ENCODE measurements at regions not wholly inside any gene's neighbourhood (a gene's known extent, or its start where the extent isn't known, plus 50 kb on each side); places are given as distances from the start of the nearest gene placed in this dataset.

DNA sequence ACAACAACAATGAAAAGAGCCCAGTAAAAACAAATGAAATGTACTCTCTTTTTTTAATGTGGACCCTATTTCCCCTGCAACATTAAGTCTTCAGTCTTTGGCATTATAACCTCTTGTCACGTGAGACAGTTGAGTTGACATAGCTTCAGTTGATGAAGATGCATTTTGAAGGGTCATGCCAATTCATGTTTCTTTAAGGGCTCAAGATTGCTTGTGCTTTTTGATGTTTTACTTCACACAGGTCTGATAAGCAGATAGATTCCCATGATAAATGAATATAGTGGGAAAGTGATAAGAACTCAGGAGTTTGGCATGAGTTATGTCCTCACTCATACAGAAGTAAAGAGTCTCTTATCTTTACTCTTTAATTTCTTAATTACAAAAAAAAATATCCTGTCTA lies 229.4 kb downstream of the SNCAIP start:
- TF ChIP-seq CTCF (IDR thresholded peaks at IDR 0.05; ENCODE audit: unreplicated experiment): no peak
- BruUV-seq (replicated peaks): no TSS peak
- H3K27ac Mint-ChIP-seq (ENCODE audit: unreplicated experiment): no peak overlapping the region
- H3K4me1 Mint-ChIP-seq (ENCODE audit: low read depth, unreplicated experiment): no peaks in the 10 kb centered on the region
- H3K4me3 Mint-ChIP-seq (ENCODE audit: low read depth, unreplicated experiment): no peak overlapping the region
- intact Hi-C loops (cut with micrococcal nuclease; ENCODE audit: unreplicated experiment): no loop called here
- CTCF ChIA-PET: no interaction called here
- H3K27me3 Mint-ChIP-seq (ENCODE audit: unreplicated experiment): peaks cover 33% of the 10 kb centered on the region
- no peaks in the 10 kb centered on the region for H3K36me3 Mint-ChIP-seq (ENCODE audit: insufficient read depth, unreplicated experiment)
- DNase-seq: no peak
- H3K9me3 Mint-ChIP-seq (ENCODE audit: low read depth, unreplicated experiment): peaks cover 2% of the 10 kb centered on the region

DNA sequence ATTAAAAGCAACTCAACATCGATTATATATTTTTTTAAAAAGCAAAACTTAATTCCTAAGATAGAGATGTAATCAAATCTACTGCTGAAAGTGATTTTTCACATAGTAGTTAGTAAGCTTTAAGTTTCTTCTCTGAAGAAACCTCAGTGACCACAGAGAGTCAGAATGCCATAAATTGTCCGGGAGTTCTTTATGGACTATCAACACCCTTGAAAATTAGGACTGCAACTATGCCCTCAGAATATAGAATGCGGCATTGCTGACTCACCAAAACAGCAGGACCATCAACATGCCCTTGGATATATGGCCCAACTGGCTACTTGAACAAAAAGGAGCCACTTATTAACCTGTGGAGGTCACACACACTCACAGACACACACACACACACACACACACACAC lies 228.9 kb upstream of the SNX2 start:
- CTCF ChIA-PET: no interaction called here
- intact Hi-C loops (cut with micrococcal nuclease; ENCODE audit: unreplicated experiment): no loop called here
- no peaks in the 10 kb centered on the region for H3K9me3 Mint-ChIP-seq (ENCODE audit: low read depth, unreplicated experiment)
- no peak overlapping the region for H3K4me3 Mint-ChIP-seq (ENCODE audit: low read depth, unreplicated experiment)
- BruUV-seq (replicated peaks): no TSS peak
- H3K36me3 Mint-ChIP-seq (ENCODE audit: insufficient read depth, unreplicated experiment): no peaks in the 10 kb centered on the region
- DNase-seq: no peak
- H3K4me1 Mint-ChIP-seq (ENCODE audit: low read depth, unreplicated experiment): no peaks in the 10 kb centered on the region
- no peak for TF ChIP-seq CTCF (IDR thresholded peaks at IDR 0.05; ENCODE audit: unreplicated experiment)
- no peak overlapping the region for H3K27ac Mint-ChIP-seq (ENCODE audit: unreplicated experiment)
- peaks cover 12% of the 10 kb centered on the region for H3K27me3 Mint-ChIP-seq (ENCODE audit: unreplicated experiment)

- H3K9me3 Mint-ChIP-seq (ENCODE audit: low read depth, unreplicated experiment): no peaks in the 10 kb centered on the region
- no TSS peak for BruUV-seq (replicated peaks)
- no peaks in the 10 kb centered on the region for H3K4me1 Mint-ChIP-seq (ENCODE audit: low read depth, unreplicated experiment)
- peaks cover 3% of the 10 kb centered on the region for H3K27me3 Mint-ChIP-seq (ENCODE audit: unreplicated experiment)
- TF ChIP-seq CTCF (IDR thresholded peaks at IDR 0.05; ENCODE audit: unreplicated experiment): no peak
- H3K36me3 Mint-ChIP-seq (ENCODE audit: insufficient read depth, unreplicated experiment): no peaks in the 10 kb centered on the region
- intact Hi-C loops (cut with micrococcal nuclease; ENCODE audit: unreplicated experiment): no loop called here
- no peak overlapping the region for H3K27ac Mint-ChIP-seq (ENCODE audit: unreplicated experiment)
- CTCF ChIA-PET: no interaction called here
- H3K4me3 Mint-ChIP-seq (ENCODE audit: low read depth, unreplicated experiment): no peak overlapping the region
- DNase-seq: no peak
Measured at GRCh38 chr5:122547219-122547618, 227.7 kb upstream of the SNX2 start.

DNA sequence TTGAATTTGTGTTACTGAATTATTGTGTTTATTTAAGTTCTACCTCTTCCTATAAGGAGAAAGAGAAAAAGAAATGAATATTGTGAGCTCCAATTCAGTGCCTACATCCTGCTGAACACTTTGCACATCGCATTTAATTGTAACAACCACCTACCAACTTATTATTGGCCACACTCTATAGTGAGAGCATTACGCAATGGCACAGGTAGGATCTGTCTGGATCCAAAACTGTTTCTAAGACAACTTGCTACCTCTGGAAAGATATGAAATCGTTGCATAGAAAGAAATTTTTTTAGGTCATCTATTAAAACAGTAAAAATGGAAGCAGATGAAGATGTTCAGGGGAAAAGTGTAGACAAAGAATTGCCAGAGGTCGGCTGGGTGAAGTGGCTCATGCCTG lies 227.2 kb upstream of the SNX2 start:
- TF ChIP-seq CTCF (IDR thresholded peaks at IDR 0.05; ENCODE audit: unreplicated experiment): no peak
- H3K27me3 Mint-ChIP-seq (ENCODE audit: unreplicated experiment): no peaks in the 10 kb centered on the region
- intact Hi-C loops (cut with micrococcal nuclease; ENCODE audit: unreplicated experiment): no loop called here
- CTCF ChIA-PET: no interaction called here
- no peaks in the 10 kb centered on the region for H3K36me3 Mint-ChIP-seq (ENCODE audit: insufficient read depth, unreplicated experiment)
- no peak overlapping the region for H3K4me3 Mint-ChIP-seq (ENCODE audit: low read depth, unreplicated experiment)
- BruUV-seq (replicated peaks): no TSS peak
- no peaks in the 10 kb centered on the region for H3K4me1 Mint-ChIP-seq (ENCODE audit: low read depth, unreplicated experiment)
- H3K9me3 Mint-ChIP-seq (ENCODE audit: low read depth, unreplicated experiment): no peaks in the 10 kb centered on the region
- no peak overlapping the region for H3K27ac Mint-ChIP-seq (ENCODE audit: unreplicated experiment)
- no peak for DNase-seq

DNA sequence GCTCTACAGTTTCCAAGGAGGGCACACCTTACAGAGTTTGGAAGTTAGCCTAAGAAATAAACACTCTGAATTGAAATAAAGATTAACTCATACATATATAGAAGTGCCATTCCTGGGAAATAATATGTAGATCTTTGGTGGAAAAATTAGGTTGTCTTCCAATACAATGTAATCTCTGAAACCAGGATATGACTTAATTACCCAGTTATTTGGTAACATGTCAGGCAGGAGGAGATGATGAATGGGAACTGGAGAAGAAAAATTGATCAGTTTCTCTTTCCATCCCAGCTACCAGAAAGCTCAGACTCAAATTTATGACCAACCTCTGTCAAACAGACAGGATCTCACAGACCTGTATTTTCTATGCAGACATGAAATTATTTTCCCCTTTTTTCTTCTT lies 215.2 kb upstream of the SNX2 start:
- H3K27me3 Mint-ChIP-seq (ENCODE audit: unreplicated experiment): no peaks in the 10 kb centered on the region
- H3K9me3 Mint-ChIP-seq (ENCODE audit: low read depth, unreplicated experiment): no peaks in the 10 kb centered on the region
- no peaks in the 10 kb centered on the region for H3K4me1 Mint-ChIP-seq (ENCODE audit: low read depth, unreplicated experiment)
- TF ChIP-seq CTCF (IDR thresholded peaks at IDR 0.05; ENCODE audit: unreplicated experiment): no peak
- no peak overlapping the region for H3K27ac Mint-ChIP-seq (ENCODE audit: unreplicated experiment)
- no peaks in the 10 kb centered on the region for H3K36me3 Mint-ChIP-seq (ENCODE audit: insufficient read depth, unreplicated experiment)
- no peak overlapping the region for H3K4me3 Mint-ChIP-seq (ENCODE audit: low read depth, unreplicated experiment)
- intact Hi-C loops (cut with micrococcal nuclease; ENCODE audit: unreplicated experiment): no loop called here
- CTCF ChIA-PET: interaction anchor here (0.6 to 1.5 kb wide), 2 partner anchors 143 to 293 kb away, joined by 3 to 4 read pairs; no protein-coding TSS in a partner anchor
- DNase-seq: no peak
- BruUV-seq (replicated peaks): no TSS peak
